Femur (tissue), 1 donor: ENCODE measurements at regions not wholly inside any gene's neighbourhood (a gene's known extent, or its start where the extent isn't known, plus 50 kb on each side); places are given as distances from the start of the nearest gene placed in this dataset.

ENCODE experiments used
- DNase-seq: peaks from one replicate; pipeline ENCODE4 v3.0.0-alpha.2; 2017

GRCh38 chr9:129379181-129379836 lies 201.2 kb upstream of the IER5L start:
- no peak for DNase-seq

- no peak for DNase-seq
Measured at GRCh38 chr9:129377931-129378661, 200.0 kb upstream of the IER5L start.

GRCh38 chr9:129377181-129377580 lies 199.1 kb upstream of the IER5L start:
- no peak for DNase-seq

- no peak for DNase-seq
Measured at GRCh38 chr9:129375845-129376244, 197.8 kb upstream of the IER5L start.

- no peak for DNase-seq
Measured at GRCh38 chr9:129374651-129375050, 196.6 kb upstream of the IER5L start.

- DNase-seq: no peak
Measured at GRCh38 chr9:129374231-129374630, 196.2 kb upstream of the IER5L start.

- DNase-seq: no peak
Measured at GRCh38 chr9:129373361-129373760, 195.3 kb upstream of the IER5L start.

GRCh38 chr9:129370770-129371169 lies 192.7 kb upstream of the IER5L start:
- DNase-seq: no peak

- no peak for DNase-seq
Measured at GRCh38 chr9:129368444-129368978, 190.4 kb upstream of the IER5L start.

- no peak for DNase-seq
Measured at GRCh38 chr9:129367287-129367686, 189.2 kb upstream of the IER5L start.

- DNase-seq: no peak
Measured at GRCh38 chr9:129365196-129365595, 187.1 kb upstream of the IER5L start.

GRCh38 chr9:129363216-129363873 lies 185.3 kb upstream of the IER5L start:
- DNase-seq: no peak

GRCh38 chr9:129362287-129363000 lies 184.4 kb upstream of the IER5L start:
- peak; percentile 20 for DNase-seq

- peak; percentile 24 for DNase-seq
Measured at GRCh38 chr9:129361196-129361595, 183.1 kb upstream of the IER5L start.

GRCh38 chr9:129359916-129360536 lies 182.0 kb upstream of the IER5L start:
- peak; percentile 26 for DNase-seq

GRCh38 chr9:129359162-129359811 lies 181.2 kb upstream of the IER5L start:
- DNase-seq: no peak

GRCh38 chr9:129358621-129359154 lies 180.6 kb upstream of the IER5L start:
- DNase-seq: no peak

GRCh38 chr9:129357773-129358245 lies 179.7 kb upstream of the IER5L start:
- DNase-seq: no peak

- peak; percentile 18 for DNase-seq
Measured at GRCh38 chr9:129356871-129357772, 179.1 kb upstream of the IER5L start.

GRCh38 chr9:129355631-129356030 lies 177.6 kb upstream of the IER5L start:
- DNase-seq: no peak

GRCh38 chr9:129354498-129354897 lies 176.4 kb upstream of the IER5L start:
- no peak for DNase-seq
